HG02885 (cell line): ENCODE measurements at regions not wholly inside any gene's neighbourhood (a gene's known extent, or its start where the extent isn't known, plus 50 kb on each side); places are given as distances from the start of the nearest gene placed in this dataset.

Experiments used
- ATAC-seq: cut with Tn5 transposase; IDR thresholded peaks from one replicate; pipeline ENCODE4 v1.9.1; 2021; ENCODE audit warnings: mild to moderate bottlenecking; ENCODE audit not compliant: unreplicated experiment, poor library complexity

- no peak for ATAC-seq
Observed at GRCh38 chr6:43970913-43971775, 156.1 kb downstream of the MRPL14 start.

DNA sequence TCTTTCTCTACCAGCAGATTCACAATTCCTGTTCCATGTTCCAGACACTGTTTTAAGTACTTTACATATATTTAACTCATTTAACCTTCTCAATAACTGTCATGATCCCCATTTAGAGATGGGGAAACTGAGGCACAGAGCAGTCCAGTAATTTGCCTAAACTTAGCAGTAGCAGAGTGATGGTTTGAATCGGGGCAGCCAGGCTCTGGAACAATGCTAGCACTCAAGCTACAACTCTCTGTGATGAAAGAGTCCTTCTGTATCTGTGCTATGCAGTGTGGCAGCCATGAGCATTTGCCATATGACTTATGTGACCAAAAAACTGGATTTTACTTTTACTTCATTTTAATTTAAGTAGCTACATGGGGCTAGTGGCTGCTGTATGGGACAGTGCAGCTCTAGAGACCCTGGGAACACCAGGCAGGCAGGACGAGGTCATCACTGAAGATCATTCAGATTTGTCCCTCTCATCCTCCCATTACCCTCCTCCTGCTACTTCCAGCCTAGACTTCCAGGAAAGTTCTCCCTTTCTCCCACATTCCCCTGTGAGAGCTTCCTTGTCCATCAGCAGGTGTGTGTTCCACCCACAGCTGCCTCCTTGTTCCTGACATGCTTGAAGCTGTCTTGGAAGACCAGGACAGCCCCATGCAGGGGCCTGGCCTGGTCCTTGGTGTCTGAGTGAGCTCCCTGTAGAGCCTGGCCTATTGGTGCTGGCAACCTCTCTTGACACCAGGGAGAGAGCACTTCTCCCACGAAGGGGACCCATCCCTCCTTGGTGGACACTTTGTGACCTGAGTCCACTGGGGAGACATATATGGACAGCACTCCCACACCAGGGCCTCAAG lies 157.0 kb downstream of the MRPL14 start:
- no peak for ATAC-seq

DNA sequence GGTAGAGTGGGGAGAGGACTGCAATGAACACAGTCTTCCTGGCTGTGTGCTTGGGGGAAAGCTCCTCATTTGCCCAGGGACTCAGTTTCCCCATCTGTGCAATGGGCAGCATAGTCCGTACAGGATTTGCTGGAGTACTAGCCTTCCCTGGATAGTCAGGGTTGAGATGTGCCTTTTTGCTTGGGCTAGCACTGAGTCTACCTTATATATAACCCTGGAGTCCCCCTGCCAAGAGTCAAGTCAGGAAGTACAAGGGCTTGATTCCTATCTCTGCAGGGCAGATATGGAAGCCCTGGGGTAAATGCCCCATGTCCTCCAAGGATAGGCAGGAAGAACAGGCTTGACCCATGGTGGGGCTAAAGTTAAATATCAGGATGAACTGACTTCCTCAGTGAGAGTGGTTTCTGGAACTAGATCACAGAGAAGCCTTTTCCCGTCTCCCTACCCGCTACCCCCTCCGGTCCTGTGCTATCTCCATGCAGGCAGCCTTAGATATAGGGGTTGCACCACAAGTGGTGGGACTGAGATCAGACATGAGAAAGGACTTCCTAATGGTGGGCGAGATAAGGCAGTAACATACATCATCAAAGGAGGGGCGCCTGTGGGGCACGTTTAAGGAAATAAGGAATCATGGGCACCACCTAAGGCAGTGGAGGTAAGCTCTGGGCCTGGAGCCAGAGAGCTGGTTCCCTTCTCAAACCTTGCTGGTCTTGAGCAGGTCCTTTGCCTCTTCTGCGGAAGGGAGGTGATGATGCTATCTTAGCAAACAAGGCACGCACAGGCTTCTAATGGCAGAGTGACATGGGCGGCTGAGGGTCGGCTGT lies 157.9 kb downstream of the MRPL14 start:
- no peak for ATAC-seq

DNA sequence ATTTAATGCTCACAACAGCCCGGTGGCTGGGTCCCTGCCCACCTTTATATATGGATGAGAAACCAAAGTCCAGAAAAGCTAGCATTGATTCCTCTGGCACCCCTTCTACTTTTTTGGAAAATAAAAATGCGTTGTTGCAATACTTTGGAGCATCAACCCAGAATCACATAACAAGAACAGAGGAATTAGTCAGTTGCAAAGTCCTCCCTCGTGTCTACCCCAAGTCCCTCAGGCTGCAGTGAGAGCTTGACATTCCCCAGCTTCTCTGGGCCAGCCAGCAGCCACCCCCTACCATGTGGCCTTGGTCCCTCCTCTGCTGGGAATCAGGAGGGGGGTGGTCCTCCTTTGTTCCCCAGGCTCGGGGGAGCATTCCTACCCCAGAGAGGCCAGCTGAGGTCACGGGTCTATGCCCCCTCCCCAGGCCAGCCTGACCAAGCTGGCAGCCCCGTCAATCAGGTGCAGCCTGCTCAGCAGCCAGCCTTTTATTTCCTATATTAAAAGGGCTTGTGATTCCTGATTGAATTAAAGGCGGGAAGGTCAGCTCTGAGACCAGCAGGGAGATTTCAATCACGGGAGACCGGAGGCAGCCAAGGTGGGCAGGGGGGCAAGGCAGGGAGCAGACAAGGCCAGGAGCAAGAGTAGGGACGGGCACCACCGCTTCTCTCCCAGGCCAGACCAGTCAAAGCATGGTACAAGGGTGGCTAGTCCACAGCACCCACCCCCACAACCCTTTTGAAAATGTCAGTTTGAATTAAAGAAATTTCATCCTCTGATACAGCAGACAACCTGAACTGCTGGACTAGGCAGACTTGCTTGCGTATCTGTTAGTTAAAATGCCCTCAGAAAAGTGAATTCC lies 158.9 kb downstream of the MRPL14 start:
- ATAC-seq, result no peak

- ATAC-seq, result no peak
Observed at GRCh38 chr6:43967719-43968091, 159.5 kb downstream of the MRPL14 start.

GRCh38 chr6:43966853-43967718 lies 160.2 kb downstream of the MRPL14 start:
- ATAC-seq, result no peak

DNA sequence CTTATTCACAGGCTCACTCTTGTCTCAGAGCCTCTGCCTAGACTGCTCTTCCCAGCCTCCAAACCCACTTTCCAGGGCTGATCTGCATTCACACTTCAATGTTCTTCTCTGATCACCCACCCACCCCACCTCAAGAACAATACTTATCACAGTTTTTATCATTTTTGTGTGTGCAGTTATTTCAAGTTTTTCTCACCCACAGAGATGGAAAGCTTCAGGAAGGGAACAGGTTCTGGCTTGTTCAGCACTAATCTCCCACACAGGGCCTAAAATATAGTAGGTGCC lies 160.9 kb downstream of the MRPL14 start:
- ATAC-seq, result no peak

- no peak for ATAC-seq
Observed at GRCh38 chr6:43965628-43966373, 161.5 kb downstream of the MRPL14 start.

- ATAC-seq, result no peak
Observed at GRCh38 chr6:43964659-43965570, 162.3 kb downstream of the MRPL14 start.

GRCh38 chr6:43963877-43964658 lies 163.2 kb downstream of the MRPL14 start:
- no peak for ATAC-seq

DNA sequence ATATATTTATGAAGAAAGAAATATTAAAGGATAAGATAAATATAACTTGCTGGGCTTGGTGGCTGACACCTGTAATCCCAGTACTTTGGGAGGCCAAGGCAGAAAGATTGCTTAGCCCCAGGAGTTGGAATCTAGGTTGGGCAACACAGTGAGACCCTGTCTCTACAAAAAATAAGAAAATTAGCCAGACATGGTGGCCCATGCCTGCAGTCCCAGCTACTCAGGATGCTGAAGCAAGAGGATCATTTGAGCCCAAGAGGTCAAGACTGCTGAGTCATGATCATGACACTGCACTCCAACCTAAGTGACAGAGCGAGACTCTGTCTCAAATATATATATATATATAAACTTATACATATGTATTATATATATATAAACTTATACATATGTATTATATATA lies 164.0 kb downstream of the MRPL14 start:
- ATAC-seq, result no peak

DNA sequence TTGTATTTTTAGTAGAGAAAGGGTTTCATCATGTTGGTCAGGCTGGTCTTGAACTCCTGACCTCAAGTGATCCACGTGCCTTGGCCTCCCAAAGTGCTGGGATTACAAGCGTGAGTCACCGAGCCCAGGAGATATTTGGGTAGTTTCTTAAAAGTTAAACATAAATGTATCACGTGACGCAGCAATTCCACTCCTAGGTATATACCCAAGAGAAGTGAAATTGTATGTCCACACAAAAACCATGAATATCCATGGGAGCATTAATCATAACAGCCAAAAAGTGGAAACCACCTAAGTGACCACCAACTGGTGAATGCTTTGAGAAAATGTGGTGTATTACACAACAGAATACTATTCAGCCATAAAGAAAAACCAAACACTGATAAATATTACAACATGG lies 164.8 kb downstream of the MRPL14 start:
- ATAC-seq, result no peak

DNA sequence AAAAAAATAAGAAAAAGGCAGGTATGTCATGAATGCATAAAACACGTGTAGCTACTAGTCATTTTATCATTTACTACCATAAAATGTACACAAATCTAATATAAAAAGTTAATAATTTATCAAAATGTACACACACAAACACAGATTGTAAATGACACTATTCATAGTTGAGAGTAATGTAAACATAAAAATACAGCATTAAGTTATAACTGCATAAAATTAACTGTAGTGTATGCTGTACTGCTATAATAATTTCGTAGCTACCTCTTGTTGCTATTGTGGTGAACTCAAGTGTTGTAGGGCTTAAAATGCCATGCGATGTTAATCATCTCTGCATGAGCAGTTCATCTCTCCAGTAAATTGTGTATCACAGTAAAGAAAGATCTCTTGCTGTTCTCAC lies 170.0 kb downstream of the MRPL14 start:
- no peak for ATAC-seq

GRCh38 chr6:43956478-43956877 lies 170.8 kb downstream of the MRPL14 start:
- no peak for ATAC-seq

- ATAC-seq, result no peak
Observed at GRCh38 chr6:43954311-43955131, 172.7 kb downstream of the MRPL14 start.

GRCh38 chr6:43953794-43954310 lies 173.4 kb downstream of the MRPL14 start:
- no peak for ATAC-seq
